ENCODE measurements at regions not wholly inside any gene's neighbourhood (a gene's known extent, or its start where the extent isn't known, plus 50 kb on each side); places are given as distances from the start of the nearest gene placed in this dataset.

GRCh38 chr5:120106912-120107525, 357.1 kb upstream of the PRR16 start:
- TF ChIP-seq POLR2A (IDR thresholded peaks at IDR 0.05): no peak
- no peak for TF ChIP-seq POLR2AphosphoS5 (IDR thresholded peaks at IDR 0.05; ENCODE audit: insufficient read depth in 1 of 2, low read depth in 1 of 2)
